Cardiac muscle cell (in vitro differentiated cells and primary cell): ENCODE measurements at regions not wholly inside any gene's neighbourhood (a gene's known extent, or its start where the extent isn't known, plus 50 kb on each side); places are given as distances from the start of the nearest gene placed in this dataset.

Source experiments
- DNase-seq, 2 donors: peaks; one replicate each; pipeline versions ENCODE4 v3.0.0 to v3.0.0-alpha.2; 2010 to 2017; ENCODE audit warnings: low read depth in 1 of 2, low spot score in 1 of 2
- H3K27ac ChIP-seq: fragments of 200-600 bp; sonication (generic); 2 replicates; pipeline ENCODE4 v1.5.1; 2016
- H3K27me3 ChIP-seq: fragments of 200-600 bp; sonication (generic); 2 replicates; pipeline ENCODE4 v1.6.0; 2016; ENCODE audit warnings: control low read depth
- H3K36me3 ChIP-seq: fragments of 200-600 bp; sonication (generic); 2 replicates; pipeline ENCODE4 v1.5.1; 2016; ENCODE audit warnings: control low read depth
- H3K4me1 ChIP-seq: fragments of 200-600 bp; sonication (generic); 2 replicates; pipeline ENCODE4 v1.8.1; 2017; ENCODE audit warnings: low read depth, mild to moderate bottlenecking, mixed run types
- H3K4me3 ChIP-seq: fragments of 200-600 bp; sonication (generic); 2 replicates; pipeline ENCODE4 v1.5.1; 2016; ENCODE audit warnings: mild to moderate bottlenecking
- H3K9me3 ChIP-seq: fragments of 200-600 bp; sonication (generic); 2 replicates; pipeline ENCODE4 v1.5.1; 2017; ENCODE audit warnings: low read depth, mild to moderate bottlenecking, control low read depth
- TF ChIP-seq, protein P1 (sequence below): IDR thresholded peaks from 2 replicates; pipeline ENCODE4 v1.5.1; 2012; ENCODE audit warnings: low read depth, mild to moderate bottlenecking, low read length

DNA sequence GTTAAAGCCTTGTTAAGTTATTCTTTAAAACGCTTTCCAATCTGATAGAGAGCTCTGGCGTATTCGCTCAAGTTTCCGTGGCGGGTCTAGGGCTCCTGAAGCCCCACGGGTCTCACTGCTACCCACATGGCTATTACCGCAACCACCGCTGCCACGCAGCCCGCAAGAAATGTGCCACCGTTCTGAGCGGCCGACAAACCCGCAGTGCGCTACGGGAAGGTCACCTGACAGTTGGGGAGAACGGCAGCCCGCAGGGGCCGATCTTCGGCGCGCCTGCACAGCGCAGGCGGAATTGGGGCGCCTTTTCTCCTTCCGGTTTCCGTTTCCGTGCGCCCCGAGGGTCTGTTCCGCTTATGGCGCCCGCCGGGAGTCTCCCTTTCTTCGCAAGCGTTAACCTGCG is 76.6 kb upstream of the SNRPN start:
- peaks cover 2% of the 10 kb centered on the region for H3K36me3 ChIP-seq
- no peak overlapping the region for H3K27ac ChIP-seq
- no peaks in the 10 kb centered on the region for H3K27me3 ChIP-seq
- H3K9me3 ChIP-seq, result no peaks in the 10 kb centered on the region
- DNase-seq, result peak in 1 of 2 donors; percentile 27
- no peak overlapping the region for H3K4me3 ChIP-seq
- TF ChIP-seq, protein P1, sequence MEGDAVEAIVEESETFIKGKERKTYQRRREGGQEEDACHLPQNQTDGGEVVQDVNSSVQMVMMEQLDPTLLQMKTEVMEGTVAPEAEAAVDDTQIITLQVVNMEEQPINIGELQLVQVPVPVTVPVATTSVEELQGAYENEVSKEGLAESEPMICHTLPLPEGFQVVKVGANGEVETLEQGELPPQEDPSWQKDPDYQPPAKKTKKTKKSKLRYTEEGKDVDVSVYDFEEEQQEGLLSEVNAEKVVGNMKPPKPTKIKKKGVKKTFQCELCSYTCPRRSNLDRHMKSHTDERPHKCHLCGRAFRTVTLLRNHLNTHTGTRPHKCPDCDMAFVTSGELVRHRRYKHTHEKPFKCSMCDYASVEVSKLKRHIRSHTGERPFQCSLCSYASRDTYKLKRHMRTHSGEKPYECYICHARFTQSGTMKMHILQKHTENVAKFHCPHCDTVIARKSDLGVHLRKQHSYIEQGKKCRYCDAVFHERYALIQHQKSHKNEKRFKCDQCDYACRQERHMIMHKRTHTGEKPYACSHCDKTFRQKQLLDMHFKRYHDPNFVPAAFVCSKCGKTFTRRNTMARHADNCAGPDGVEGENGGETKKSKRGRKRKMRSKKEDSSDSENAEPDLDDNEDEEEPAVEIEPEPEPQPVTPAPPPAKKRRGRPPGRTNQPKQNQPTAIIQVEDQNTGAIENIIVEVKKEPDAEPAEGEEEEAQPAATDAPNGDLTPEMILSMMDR, result no peak
- no peaks in the 10 kb centered on the region for H3K4me1 ChIP-seq

GRCh38 chr15:24879492-24879891 is 75.3 kb upstream of the SNRPN start:
- no peak for DNase-seq
- H3K27me3 ChIP-seq, result no peaks in the 10 kb centered on the region
- no peak overlapping the region for H3K27ac ChIP-seq
- no peaks in the 10 kb centered on the region for H3K9me3 ChIP-seq
- no peak overlapping the region for H3K4me3 ChIP-seq
- H3K4me1 ChIP-seq, result no peaks in the 10 kb centered on the region
- TF ChIP-seq, protein P1, result no peak
- H3K36me3 ChIP-seq, result peaks cover 2% of the 10 kb centered on the region

DNA sequence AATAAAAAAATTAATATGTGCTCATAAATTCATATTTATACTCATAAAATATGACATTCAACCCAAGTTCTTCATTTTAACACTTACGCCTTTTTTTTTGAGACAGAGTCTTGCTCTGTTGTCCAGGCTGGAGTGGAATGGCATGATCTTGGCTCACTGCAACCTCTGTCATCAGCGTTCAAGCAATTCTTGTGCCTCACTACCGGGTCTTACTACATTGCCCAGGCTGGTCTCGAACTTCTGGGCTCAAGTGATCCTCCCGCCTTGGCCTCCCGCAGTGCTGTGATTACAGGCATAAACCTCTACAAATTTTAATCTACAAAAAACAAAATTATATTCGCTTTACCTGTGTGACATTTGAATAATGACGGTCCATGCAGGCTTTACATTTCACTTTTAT is 74.1 kb upstream of the SNRPN start:
- Histone ChIP-seq H3K4me3 (no peak overlapping the region), H3K9me3 (no peaks in the 10 kb centered on the region), H3K27ac (no peak overlapping the region), H3K27me3 (no peaks in the 10 kb centered on the region), H3K4me1 (no peaks in the 10 kb centered on the region), H3K36me3 (peaks cover 2% of the 10 kb centered on the region)
- TF ChIP-seq, protein P1, result no peak
- no peak for DNase-seq

DNA sequence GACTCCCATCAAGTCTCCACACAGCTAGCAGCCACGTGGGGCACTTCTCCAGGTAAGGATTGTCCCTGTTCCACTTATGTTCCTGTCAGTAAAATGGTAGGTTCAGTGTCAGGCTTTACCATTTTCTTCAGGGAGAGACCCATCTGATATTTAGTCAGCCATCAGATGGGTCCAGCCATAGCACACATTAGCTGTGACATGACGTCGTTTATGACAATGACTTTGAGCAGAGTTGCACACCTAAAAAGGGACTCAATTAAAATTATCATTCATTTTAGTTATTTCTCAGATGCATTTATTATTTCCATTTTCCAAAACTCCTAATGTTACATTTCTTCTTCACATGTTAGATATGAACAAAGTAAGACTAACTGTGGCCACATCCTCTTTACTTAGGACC is 68.2 kb upstream of the SNRPN start:
- Histone ChIP-seq H3K27me3 (no peaks in the 10 kb centered on the region), H3K27ac (no peak overlapping the region), H3K36me3 (peaks cover 2% of the 10 kb centered on the region), H3K4me1 (no peaks in the 10 kb centered on the region), H3K9me3 (no peaks in the 10 kb centered on the region), H3K4me3 (no peak overlapping the region)
- TF ChIP-seq, protein P1, result no peak
- no peak for DNase-seq

GRCh38 chr15:24898715-24899272 is 56.0 kb upstream of the SNRPN start:
- H3K9me3 ChIP-seq, result no peaks in the 10 kb centered on the region
- H3K27me3 ChIP-seq, result no peaks in the 10 kb centered on the region
- DNase-seq, result peak in 1 of 2 donors; percentile 7
- peak overlapping the region; percentile 70 for H3K27ac ChIP-seq
- peaks cover 12% of the 10 kb centered on the region for H3K4me1 ChIP-seq
- H3K36me3 ChIP-seq, result no peaks in the 10 kb centered on the region
- TF ChIP-seq, protein P1, result no peak
- H3K4me3 ChIP-seq, result no peak overlapping the region
